Activated naive CD4-positive, alpha-beta T cell treated with anti-CD3 and anti-CD28 coated beads, Interleukin-2, amount 10 ng/mL, durations not matched to agents 7 days and 5 days (primary cell): ENCODE measurements at regions not wholly inside any gene's neighbourhood (a gene's known extent, or its start where the extent isn't known, plus 50 kb on each side); places are given as distances from the start of the nearest gene placed in this dataset.

Experiments
- CTCF ChIA-PET: fragments of 350-600 bp; sonication (Branson Sonifier 250); formaldehyde crosslinking; loops from one replicate; lab custom pipeline; 2021; ENCODE audit warnings: antibody characterized with exemption; lab: Charles Lee
- DNase-seq: peaks from one replicate; pipeline ENCODE4 v3.0.0-alpha.2; 2020
- H3K27ac Mint-ChIP-seq: one replicate; pipeline ENCODE4 v1.8.0; 2021; ENCODE audit warnings: mild to moderate bottlenecking, moderate library complexity, mixed read lengths
- H3K27me3 Mint-ChIP-seq: one replicate; pipeline ENCODE4 v1.8.0; 2021; ENCODE audit warnings: mild to moderate bottlenecking, mixed read lengths
- H3K36me3 Mint-ChIP-seq: one replicate; pipeline ENCODE4 v1.8.0; 2021; ENCODE audit warnings: mixed read lengths
- H3K4me1 Mint-ChIP-seq: one replicate; pipeline ENCODE4 v1.8.0; 2021; ENCODE audit warnings: mixed read lengths
- H3K4me3 Mint-ChIP-seq: one replicate; pipeline ENCODE4 v1.8.0; 2021; ENCODE audit warnings: mild to moderate bottlenecking, moderate library complexity, mixed read lengths
- H3K9me3 Mint-ChIP-seq: one replicate; pipeline ENCODE4 v1.8.0; 2021; ENCODE audit warnings: mixed read lengths

- H3K36me3 Mint-ChIP-seq: no peaks in the 10 kb centered on the region
- H3K27me3 Mint-ChIP-seq: peaks cover 6% of the 10 kb centered on the region
- no peak for DNase-seq
- no peak overlapping the region for H3K4me3 Mint-ChIP-seq
- H3K9me3 Mint-ChIP-seq: no peaks in the 10 kb centered on the region
- H3K27ac Mint-ChIP-seq: no peak overlapping the region
- CTCF ChIA-PET: no interaction called here
- no peaks in the 10 kb centered on the region for H3K4me1 Mint-ChIP-seq
Measured at GRCh38 chr7:33850768-33851167, 54.6 kb upstream of the BMPER start.

GRCh38 chr7:33852838-33853237, 52.5 kb upstream of the BMPER start:
- no peak for DNase-seq
- Mint-ChIP-seq H3K27me3 (peaks cover 6% of the 10 kb centered on the region), H3K9me3 (no peaks in the 10 kb centered on the region), H3K4me3 (no peak overlapping the region), H3K27ac (no peak overlapping the region), H3K36me3 (no peaks in the 10 kb centered on the region), H3K4me1 (no peaks in the 10 kb centered on the region)
- CTCF ChIA-PET: no interaction called here

GRCh38 chr7:33853361-33854062, 51.8 kb upstream of the BMPER start:
- DNase-seq: no peak
- no peaks in the 10 kb centered on the region for H3K4me1 Mint-ChIP-seq
- no peak overlapping the region for H3K4me3 Mint-ChIP-seq
- peaks cover 6% of the 10 kb centered on the region for H3K27me3 Mint-ChIP-seq
- no peaks in the 10 kb centered on the region for H3K9me3 Mint-ChIP-seq
- no peak overlapping the region for H3K27ac Mint-ChIP-seq
- H3K36me3 Mint-ChIP-seq: no peaks in the 10 kb centered on the region
- CTCF ChIA-PET: no interaction called here

GRCh38 chr7:33854178-33854577, 51.2 kb upstream of the BMPER start:
- no peaks in the 10 kb centered on the region for H3K36me3 Mint-ChIP-seq
- H3K9me3 Mint-ChIP-seq: no peaks in the 10 kb centered on the region
- no peak for DNase-seq
- CTCF ChIA-PET: no interaction called here
- no peaks in the 10 kb centered on the region for H3K4me1 Mint-ChIP-seq
- peaks cover 6% of the 10 kb centered on the region for H3K27me3 Mint-ChIP-seq
- no peak overlapping the region for H3K27ac Mint-ChIP-seq
- H3K4me3 Mint-ChIP-seq: no peak overlapping the region

GRCh38 chr7:33854801-33855350, 50.5 kb upstream of the BMPER start:
- peaks cover 6% of the 10 kb centered on the region for H3K27me3 Mint-ChIP-seq
- H3K9me3 Mint-ChIP-seq: no peaks in the 10 kb centered on the region
- CTCF ChIA-PET: no interaction called here
- no peak overlapping the region for H3K27ac Mint-ChIP-seq
- DNase-seq: no peak
- no peaks in the 10 kb centered on the region for H3K4me1 Mint-ChIP-seq
- H3K36me3 Mint-ChIP-seq: no peaks in the 10 kb centered on the region
- H3K4me3 Mint-ChIP-seq: no peak overlapping the region
